K562 (cell line): ENCODE measurements at regions not wholly inside any gene's neighbourhood (a gene's known extent, or its start where the extent isn't known, plus 50 kb on each side); places are given as distances from the start of the nearest gene placed in this dataset.

Experiments used
- ATAC-seq: fragments of 200-7000 bp; cut with Tn5 transposase; 3 replicates; pipeline ENCODE4 v1.9.1; 2020; ENCODE audit warnings: moderate library complexity
- BruUV-seq: library from RNA; stranded (reverse); fragments of 400-500 nt; replicated peaks from 2 replicates; lab custom pipeline; 2021; lab: Mats Ljungman, UMichigan
- CTCF ChIA-PET: fragments of 300-600 bp; formaldehyde crosslinking; extraction: SDS; loops from one replicate; lab custom pipeline; 2021; ENCODE audit warnings: low intra/inter-chr PET ratio; lab: Yijun Ruan, JAX
- POLR2A ChIA-PET: fragments of 300-600, 350-650 bp; sonication (Branson Sonifier 250); formaldehyde crosslinking; extraction: SDS; loops from one replicate; lab custom pipeline; 2021; ENCODE audit warnings: antibody characterized with exemption, inconsistent platforms; lab: Yijun Ruan, JAX
- DNase-seq, 4 experiments: peaks; one replicate each; pipeline versions ENCODE4 v3.0.0 to v3.0.0-alpha.2; 2011 to 2018; ENCODE audit warnings: low spot score in 3 of 4, mixed read lengths in 3 of 4; ENCODE audit errors: extremely low read depth in 1 of 4
- FAIRE-seq: peaks from 2 replicates; lab custom pipeline; 2011; peaks lifted over from hg19 to GRCh38; lab: Jason Lieb, UNC
- H2AFZ ChIP-seq: 2 replicates; pipeline ENCODE4 v1.6.0; 2011; ENCODE audit warnings: low read depth, low read length, control low read depth, inconsistent platforms
- H3K27ac ChIP-seq: fragments of 200-600 bp; 3 replicates; pipeline ENCODE4 v1.8.0; 2011; ENCODE audit warnings: low read depth, mild to moderate bottlenecking, control low read depth, inconsistent platforms, low read length, moderate library complexity, mixed read lengths; ENCODE audit errors: extremely low read depth
- H3K27me3 ChIP-seq, 2 experiments: fragments of 300-600 bp in 1 of 2; 2 replicates in 1 of 2; 3 replicates in 1 of 2; pipeline versions ENCODE4 v1.6.0 to v1.8.0; 2011; ENCODE audit warnings: inconsistent platforms in 2 of 2, low read length in 2 of 2, mild to moderate bottlenecking in 1 of 2, mixed read lengths in 1 of 2, moderate library complexity in 1 of 2; ENCODE audit not compliant: control insufficient read depth in 2 of 2, insufficient read depth in 2 of 2
- H3K36me3 ChIP-seq: fragments of 300-600 bp; 3 replicates; pipeline ENCODE4 v1.8.0; 2011; ENCODE audit warnings: mild to moderate bottlenecking, low read length, inconsistent platforms; ENCODE audit not compliant: control insufficient read depth, insufficient read depth
- H3K4me1 ChIP-seq, 2 experiments: fragments of 200-600 bp in 1 of 2; replicated peaks in 1 of 2; 2 replicates in 1 of 2; 3 replicates in 1 of 2; pipeline versions ENCODE4 v1.5.1 to v1.8.0; 2011; ENCODE audit warnings: inconsistent platforms in 2 of 2, low read length in 2 of 2, mild to moderate bottlenecking in 1 of 2, mixed read lengths in 1 of 2, moderate library complexity in 1 of 2; ENCODE audit not compliant: control insufficient read depth in 2 of 2, insufficient read depth in 2 of 2
- H3K4me2 ChIP-seq: 2 replicates; pipeline ENCODE4 v1.6.1; 2011; ENCODE audit warnings: low read length, control low read depth, inconsistent platforms, mixed read lengths; ENCODE audit not compliant: insufficient read depth
- H3K4me3 ChIP-seq: fragments of 200-600 bp; sonication (generic), shearing (Covaris generic); 2 replicates; pipeline ENCODE4 v1.5.1; 2016; ENCODE audit warnings: control low read depth, inconsistent platforms
- H3K79me2 ChIP-seq: fragments of 200-600 bp; 3 replicates; pipeline ENCODE4 v1.8.0; 2011; ENCODE audit warnings: low read length, inconsistent platforms; ENCODE audit not compliant: control insufficient read depth, insufficient read depth
- H3K9ac ChIP-seq, 2 experiments: 2 replicates each; pipeline versions ENCODE4 v1.6.0 to v1.6.1; 2011; ENCODE audit warnings: low read depth in 2 of 2, low read length in 2 of 2, control low read depth in 1 of 2, inconsistent platforms in 1 of 2, mild to moderate bottlenecking in 1 of 2, mixed read lengths in 1 of 2; ENCODE audit not compliant: insufficient read depth in 1 of 2
- H3K9me1 ChIP-seq: one replicate; pipeline ENCODE4 v1.6.0; 2011; ENCODE audit warnings: inconsistent platforms, mild to moderate bottlenecking, low read length, moderate library complexity; ENCODE audit not compliant: control insufficient read depth, insufficient read depth
- H3K9me3 ChIP-seq: replicated peaks from 2 replicates; pipeline ENCODE4 v1.5.1; 2011; ENCODE audit warnings: low read depth, low read length, inconsistent platforms; ENCODE audit not compliant: control insufficient read depth, insufficient read depth
- H4K20me1 ChIP-seq: replicated peaks from 2 replicates; pipeline ENCODE4 v1.6.1; 2011; ENCODE audit warnings: low read length, inconsistent platforms, mixed read lengths; ENCODE audit not compliant: control insufficient read depth, insufficient read depth
- LCOR ChIP-seq: sonication (generic); formaldehyde crosslinking; IDR thresholded peaks from 2 replicates; pipeline ENCODE4 v1.8.0; 2022; ENCODE audit warnings: mild to moderate bottlenecking, missing genetic modification reagents
- MIER1 ChIP-seq: fragments of 450-650 bp; IDR thresholded peaks from 2 replicates; pipeline ENCODE4 v1.6.1; 2016; ENCODE audit warnings: antibody characterized with exemption, mild to moderate bottlenecking, low read depth
- NFYB ChIP-seq: IDR thresholded peaks from 2 replicates; pipeline ENCODE4 v1.6.1; 2011; ENCODE audit warnings: mild to moderate bottlenecking, moderate library complexity; ENCODE audit not compliant: insufficient read length; ENCODE audit errors: extremely low read depth
- WGBS: fragments of 100-300 bp; shearing (Covaris generic); methylation state at CpG from one replicate; pipeline ENCODE4 v1.1.6; 2016; ENCODE audit warnings: low coverage, mixed read lengths; ENCODE audit not compliant: insufficient coverage; ENCODE audit errors: missing lambda C conversion rate; 5-methylcytosine and 5-hydroxymethylcytosine counted together
- in situ Hi-C: fragments of 300-500 bp; cut with MboI; formaldehyde crosslinking; loops from 4 replicates; pipeline ENCODE4 v1.15.0; 2018; ENCODE audit warnings: inconsistent platforms, mixed read lengths
- intact Hi-C: fragments of 100-400 bp; cut with micrococcal nuclease; formaldehyde crosslinking; loops from 2 replicates; pipeline ENCODE4 v1.14.2; 2022
- TF ChIP-seq, protein P1 (sequence below): fragments of 250-450 bp; sonication (Bioruptor Pico); IDR thresholded peaks from 2 replicates; pipeline ENCODE4 v1.5.0; 2020; ENCODE audit warnings: mild to moderate bottlenecking
- TF ChIP-seq, protein P2 (sequence below): fragments of 450-650 bp; formaldehyde crosslinking; IDR thresholded peaks from 2 replicates; pipeline ENCODE4 v1.4.0; 2020; ENCODE audit warnings: mild to moderate bottlenecking, moderate library complexity
- TF ChIP-seq, protein P3 (sequence below): fragments of 450-650 bp; IDR thresholded peaks from 2 replicates; pipeline ENCODE4 v1.6.1; 2017; ENCODE audit warnings: mild to moderate bottlenecking, moderate library complexity
- TF ChIP-seq, protein P4 (sequence below): IDR thresholded peaks from 3 replicates; pipeline ENCODE4 v1.6.1; 2011; ENCODE audit warnings: borderline replicate concordance, mild to moderate bottlenecking, moderate library complexity; ENCODE audit not compliant: insufficient read length; ENCODE audit errors: extremely low read depth
- TF ChIP-seq, protein P5 (sequence below): sonication (generic); formaldehyde crosslinking; IDR thresholded peaks from 2 replicates; pipeline ENCODE4 v1.8.1; 2023; ENCODE audit warnings: mild to moderate bottlenecking, missing genetic modification reagents

DNA sequence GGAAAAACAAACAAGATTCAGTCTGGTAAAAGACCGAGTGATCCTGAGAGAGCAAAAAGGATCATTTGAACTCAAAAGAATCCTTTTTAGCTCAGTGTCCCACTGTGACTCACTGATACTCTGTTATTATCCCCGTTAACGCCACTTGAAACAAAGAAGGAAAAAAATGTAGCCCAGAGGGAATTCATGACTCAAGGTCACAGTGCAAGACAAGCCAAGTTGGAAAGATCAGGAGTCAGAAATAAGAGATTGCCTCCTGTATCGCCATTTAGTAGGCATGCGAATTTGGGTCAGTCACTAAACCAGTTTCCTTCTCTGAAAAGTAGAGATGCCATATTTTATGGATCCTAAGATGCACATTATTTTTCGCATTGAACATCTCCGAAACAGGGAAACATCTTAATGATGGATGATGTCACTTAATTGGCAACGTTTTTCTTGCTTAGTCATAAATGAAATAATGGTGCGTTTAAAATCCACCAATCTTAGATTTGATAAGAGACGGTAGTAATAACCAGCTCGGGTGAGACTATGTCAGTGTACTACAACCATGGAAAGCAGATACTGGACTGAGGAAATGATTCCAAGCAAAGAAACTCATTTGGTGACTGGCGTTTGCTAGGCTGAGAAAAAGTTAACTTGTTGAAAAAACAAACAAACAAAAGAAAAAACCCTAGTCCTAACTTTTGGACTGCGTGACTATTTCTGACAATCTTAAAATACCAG is 502.0 kb upstream of the CELF2 start:
- no peak for ATAC-seq
- Histone ChIP-seq H3K4me2 (no peak overlapping the region), H3K27me3 (no peaks in the 10 kb centered on the region), H3K36me3 (no peaks in the 10 kb centered on the region), H3K9ac (no peak overlapping the region), H3K4me1 (no peaks in the 10 kb centered on the region), H3K9me3 (no peaks in the 10 kb centered on the region), H3K9me1 (no peaks in the 10 kb centered on the region), H4K20me1 (no peaks in the 10 kb centered on the region), H3K79me2 (no peaks in the 10 kb centered on the region), H3K27ac (no peak overlapping the region), H3K4me3 (no peak overlapping the region), H2AFZ (no peak overlapping the region)
- BruUV-seq, result no TSS peak
- ChIA-PET POLR2A (no interaction called here), CTCF (no interaction called here)
- under 1% methylated on average over 13 of the region's 13 CpGs for WGBS
- no peak for FAIRE-seq
- intact Hi-C loops, result no loop called here
- DNase-seq, result no peak
- in situ Hi-C loops, result no loop called here
- TF ChIP-seq LCOR (no peak), MIER1 (no peak), NFYB (no peak)
- TF ChIP-seq, protein P1, sequence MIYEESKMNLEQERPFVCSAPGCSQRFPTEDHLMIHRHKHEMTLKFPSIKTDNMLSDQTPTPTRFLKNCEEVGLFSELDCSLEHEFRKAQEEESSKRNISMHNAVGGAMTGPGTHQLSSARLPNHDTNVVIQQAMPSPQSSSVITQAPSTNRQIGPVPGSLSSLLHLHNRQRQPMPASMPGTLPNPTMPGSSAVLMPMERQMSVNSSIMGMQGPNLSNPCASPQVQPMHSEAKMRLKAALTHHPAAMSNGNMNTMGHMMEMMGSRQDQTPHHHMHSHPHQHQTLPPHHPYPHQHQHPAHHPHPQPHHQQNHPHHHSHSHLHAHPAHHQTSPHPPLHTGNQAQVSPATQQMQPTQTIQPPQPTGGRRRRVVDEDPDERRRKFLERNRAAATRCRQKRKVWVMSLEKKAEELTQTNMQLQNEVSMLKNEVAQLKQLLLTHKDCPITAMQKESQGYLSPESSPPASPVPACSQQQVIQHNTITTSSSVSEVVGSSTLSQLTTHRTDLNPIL (CRISPR knock-in tag), result no peak
- TF ChIP-seq, protein P2, sequence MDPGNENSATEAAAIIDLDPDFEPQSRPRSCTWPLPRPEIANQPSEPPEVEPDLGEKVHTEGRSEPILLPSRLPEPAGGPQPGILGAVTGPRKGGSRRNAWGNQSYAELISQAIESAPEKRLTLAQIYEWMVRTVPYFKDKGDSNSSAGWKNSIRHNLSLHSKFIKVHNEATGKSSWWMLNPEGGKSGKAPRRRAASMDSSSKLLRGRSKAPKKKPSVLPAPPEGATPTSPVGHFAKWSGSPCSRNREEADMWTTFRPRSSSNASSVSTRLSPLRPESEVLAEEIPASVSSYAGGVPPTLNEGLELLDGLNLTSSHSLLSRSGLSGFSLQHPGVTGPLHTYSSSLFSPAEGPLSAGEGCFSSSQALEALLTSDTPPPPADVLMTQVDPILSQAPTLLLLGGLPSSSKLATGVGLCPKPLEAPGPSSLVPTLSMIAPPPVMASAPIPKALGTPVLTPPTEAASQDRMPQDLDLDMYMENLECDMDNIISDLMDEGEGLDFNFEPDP (CRISPR knock-in tag), result no peak
- TF ChIP-seq, protein P3, sequence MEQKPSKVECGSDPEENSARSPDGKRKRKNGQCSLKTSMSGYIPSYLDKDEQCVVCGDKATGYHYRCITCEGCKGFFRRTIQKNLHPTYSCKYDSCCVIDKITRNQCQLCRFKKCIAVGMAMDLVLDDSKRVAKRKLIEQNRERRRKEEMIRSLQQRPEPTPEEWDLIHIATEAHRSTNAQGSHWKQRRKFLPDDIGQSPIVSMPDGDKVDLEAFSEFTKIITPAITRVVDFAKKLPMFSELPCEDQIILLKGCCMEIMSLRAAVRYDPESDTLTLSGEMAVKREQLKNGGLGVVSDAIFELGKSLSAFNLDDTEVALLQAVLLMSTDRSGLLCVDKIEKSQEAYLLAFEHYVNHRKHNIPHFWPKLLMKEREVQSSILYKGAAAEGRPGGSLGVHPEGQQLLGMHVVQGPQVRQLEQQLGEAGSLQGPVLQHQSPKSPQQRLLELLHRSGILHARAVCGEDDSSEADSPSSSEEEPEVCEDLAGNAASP, result no peak
- TF ChIP-seq, protein P4, sequence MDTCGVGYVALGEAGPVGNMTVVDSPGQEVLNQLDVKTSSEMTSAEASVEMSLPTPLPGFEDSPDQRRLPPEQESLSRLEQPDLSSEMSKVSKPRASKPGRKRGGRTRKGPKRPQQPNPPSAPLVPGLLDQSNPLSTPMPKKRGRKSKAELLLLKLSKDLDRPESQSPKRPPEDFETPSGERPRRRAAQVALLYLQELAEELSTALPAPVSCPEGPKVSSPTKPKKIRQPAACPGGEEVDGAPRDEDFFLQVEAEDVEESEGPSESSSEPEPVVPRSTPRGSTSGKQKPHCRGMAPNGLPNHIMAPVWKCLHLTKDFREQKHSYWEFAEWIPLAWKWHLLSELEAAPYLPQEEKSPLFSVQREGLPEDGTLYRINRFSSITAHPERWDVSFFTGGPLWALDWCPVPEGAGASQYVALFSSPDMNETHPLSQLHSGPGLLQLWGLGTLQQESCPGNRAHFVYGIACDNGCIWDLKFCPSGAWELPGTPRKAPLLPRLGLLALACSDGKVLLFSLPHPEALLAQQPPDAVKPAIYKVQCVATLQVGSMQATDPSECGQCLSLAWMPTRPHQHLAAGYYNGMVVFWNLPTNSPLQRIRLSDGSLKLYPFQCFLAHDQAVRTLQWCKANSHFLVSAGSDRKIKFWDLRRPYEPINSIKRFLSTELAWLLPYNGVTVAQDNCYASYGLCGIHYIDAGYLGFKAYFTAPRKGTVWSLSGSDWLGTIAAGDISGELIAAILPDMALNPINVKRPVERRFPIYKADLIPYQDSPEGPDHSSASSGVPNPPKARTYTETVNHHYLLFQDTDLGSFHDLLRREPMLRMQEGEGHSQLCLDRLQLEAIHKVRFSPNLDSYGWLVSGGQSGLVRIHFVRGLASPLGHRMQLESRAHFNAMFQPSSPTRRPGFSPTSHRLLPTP, result no peak
- TF ChIP-seq, protein P5, sequence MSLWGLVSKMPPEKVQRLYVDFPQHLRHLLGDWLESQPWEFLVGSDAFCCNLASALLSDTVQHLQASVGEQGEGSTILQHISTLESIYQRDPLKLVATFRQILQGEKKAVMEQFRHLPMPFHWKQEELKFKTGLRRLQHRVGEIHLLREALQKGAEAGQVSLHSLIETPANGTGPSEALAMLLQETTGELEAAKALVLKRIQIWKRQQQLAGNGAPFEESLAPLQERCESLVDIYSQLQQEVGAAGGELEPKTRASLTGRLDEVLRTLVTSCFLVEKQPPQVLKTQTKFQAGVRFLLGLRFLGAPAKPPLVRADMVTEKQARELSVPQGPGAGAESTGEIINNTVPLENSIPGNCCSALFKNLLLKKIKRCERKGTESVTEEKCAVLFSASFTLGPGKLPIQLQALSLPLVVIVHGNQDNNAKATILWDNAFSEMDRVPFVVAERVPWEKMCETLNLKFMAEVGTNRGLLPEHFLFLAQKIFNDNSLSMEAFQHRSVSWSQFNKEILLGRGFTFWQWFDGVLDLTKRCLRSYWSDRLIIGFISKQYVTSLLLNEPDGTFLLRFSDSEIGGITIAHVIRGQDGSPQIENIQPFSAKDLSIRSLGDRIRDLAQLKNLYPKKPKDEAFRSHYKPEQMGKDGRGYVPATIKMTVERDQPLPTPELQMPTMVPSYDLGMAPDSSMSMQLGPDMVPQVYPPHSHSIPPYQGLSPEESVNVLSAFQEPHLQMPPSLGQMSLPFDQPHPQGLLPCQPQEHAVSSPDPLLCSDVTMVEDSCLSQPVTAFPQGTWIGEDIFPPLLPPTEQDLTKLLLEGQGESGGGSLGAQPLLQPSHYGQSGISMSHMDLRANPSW (CRISPR knock-in tag), result no peak
